ENCODE measurements at regions not wholly inside any gene's neighbourhood (a gene's known extent, or its start where the extent isn't known, plus 50 kb on each side); places are given as distances from the start of the nearest gene placed in this dataset.

DNA sequence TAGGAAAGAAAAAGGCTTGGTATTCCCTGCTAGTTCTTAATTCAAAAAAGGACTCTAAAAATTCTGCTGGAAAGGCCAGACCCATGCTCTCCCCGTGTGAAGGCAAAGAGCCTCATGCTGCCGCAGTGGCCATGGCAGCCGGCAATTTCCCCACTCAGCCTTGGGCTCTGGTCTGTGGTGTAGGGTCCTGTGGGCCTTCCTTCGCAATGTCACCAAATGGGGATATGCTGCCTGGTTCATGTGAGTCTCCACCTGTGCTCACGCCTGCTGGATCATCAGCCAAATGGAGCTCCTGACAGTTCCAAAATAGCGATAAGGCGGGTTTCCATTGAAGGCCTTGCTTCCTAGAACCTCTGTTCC is 282.8 kb upstream of the ATP5MC3 start:
- Histone ChIP-seq H3K27ac (ENCODE audit: low read depth in 2 of 2, low read length in 2 of 2) (no peak overlapping the region), H3K36me3 (ENCODE audit: control insufficient read depth in 2 of 3, insufficient read depth in 3 of 3, low read length in 3 of 3) (no peaks in the 10 kb centered on the region), H3K4me3 (ENCODE audit: low read length in 3 of 3) (no peak overlapping the region), H3K9me3 (ENCODE audit: control insufficient read depth in 2 of 3, insufficient read depth in 1 of 3, low read length in 3 of 3) (no peaks in the 10 kb centered on the region), H3K27me3 (ENCODE audit: control insufficient read depth, insufficient read depth, low read length) (no peaks in the 10 kb centered on the region), H3K9ac (ENCODE audit: low read length in 3 of 3) (no peak overlapping the region), H3K4me1 (ENCODE audit: control insufficient read depth in 2 of 3, insufficient read depth in 2 of 3, low read depth in 1 of 3, low read length in 3 of 3) (no peaks in the 10 kb centered on the region)
- intact Hi-C loops (cut with DNase I): no loop called here
- FAIRE-seq (no peak), DNase-seq (no peak)
- TF ChIP-seq, protein P1, sequence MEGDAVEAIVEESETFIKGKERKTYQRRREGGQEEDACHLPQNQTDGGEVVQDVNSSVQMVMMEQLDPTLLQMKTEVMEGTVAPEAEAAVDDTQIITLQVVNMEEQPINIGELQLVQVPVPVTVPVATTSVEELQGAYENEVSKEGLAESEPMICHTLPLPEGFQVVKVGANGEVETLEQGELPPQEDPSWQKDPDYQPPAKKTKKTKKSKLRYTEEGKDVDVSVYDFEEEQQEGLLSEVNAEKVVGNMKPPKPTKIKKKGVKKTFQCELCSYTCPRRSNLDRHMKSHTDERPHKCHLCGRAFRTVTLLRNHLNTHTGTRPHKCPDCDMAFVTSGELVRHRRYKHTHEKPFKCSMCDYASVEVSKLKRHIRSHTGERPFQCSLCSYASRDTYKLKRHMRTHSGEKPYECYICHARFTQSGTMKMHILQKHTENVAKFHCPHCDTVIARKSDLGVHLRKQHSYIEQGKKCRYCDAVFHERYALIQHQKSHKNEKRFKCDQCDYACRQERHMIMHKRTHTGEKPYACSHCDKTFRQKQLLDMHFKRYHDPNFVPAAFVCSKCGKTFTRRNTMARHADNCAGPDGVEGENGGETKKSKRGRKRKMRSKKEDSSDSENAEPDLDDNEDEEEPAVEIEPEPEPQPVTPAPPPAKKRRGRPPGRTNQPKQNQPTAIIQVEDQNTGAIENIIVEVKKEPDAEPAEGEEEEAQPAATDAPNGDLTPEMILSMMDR (IDR thresholded peaks at IDR 0.05; ENCODE audit: borderline replicate concordance, extremely low read depth, insufficient read depth): no peak

DNA sequence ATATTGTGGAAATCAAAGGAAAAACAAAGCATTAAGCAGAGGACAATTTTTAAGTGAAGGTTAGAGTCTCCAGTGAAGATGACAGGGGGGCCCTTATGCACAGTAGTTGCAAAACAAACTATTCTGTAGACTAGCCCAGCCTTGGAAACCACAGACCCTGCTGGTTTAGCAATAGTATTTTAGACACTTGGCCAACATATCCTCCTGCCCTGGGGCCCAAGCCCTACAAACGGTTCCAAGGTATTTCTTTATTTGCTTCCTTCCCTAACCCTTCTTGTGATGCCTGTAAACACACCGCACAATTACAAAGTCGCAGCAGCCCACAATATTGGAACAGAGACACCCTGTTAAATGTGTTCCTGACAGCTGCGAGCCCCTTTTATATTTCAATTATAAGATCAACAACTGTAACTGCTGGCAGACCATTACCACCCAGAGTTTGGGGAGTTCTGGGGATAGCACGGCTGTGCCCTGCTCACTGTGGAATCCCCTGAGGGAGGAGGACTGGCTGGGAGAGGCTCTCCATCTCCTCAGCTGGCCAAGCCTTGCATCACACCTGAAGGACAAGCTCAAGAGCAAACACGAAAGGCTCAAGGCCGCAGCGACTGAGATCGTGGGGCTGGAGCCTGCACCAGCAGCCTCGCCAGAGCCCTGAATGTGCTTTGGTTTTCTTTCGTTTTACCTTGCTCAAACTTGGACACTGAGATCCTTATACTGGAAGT is 282.2 kb upstream of the ATP5MC3 start:
- DNase-seq: no peak
- intact Hi-C loops (cut with DNase I): no loop called here
- H3K4me1 ChIP-seq (ENCODE audit: control insufficient read depth in 2 of 3, insufficient read depth in 2 of 3, low read depth in 1 of 3, low read length in 3 of 3): no peaks in the 10 kb centered on the region
- FAIRE-seq: no peak
- no peak overlapping the region for H3K4me3 ChIP-seq (ENCODE audit: low read length in 3 of 3)
- H3K27ac ChIP-seq (ENCODE audit: low read depth in 2 of 2, low read length in 2 of 2): no peak overlapping the region
- TF ChIP-seq, protein P1 (IDR thresholded peaks at IDR 0.05; ENCODE audit: borderline replicate concordance, extremely low read depth, insufficient read depth): no peak
- no peaks in the 10 kb centered on the region for H3K9me3 ChIP-seq (ENCODE audit: control insufficient read depth in 2 of 3, insufficient read depth in 1 of 3, low read length in 3 of 3)
- H3K9ac ChIP-seq (ENCODE audit: low read length in 3 of 3): no peak overlapping the region
- no peaks in the 10 kb centered on the region for H3K27me3 ChIP-seq (ENCODE audit: control insufficient read depth, insufficient read depth, low read length)
- no peaks in the 10 kb centered on the region for H3K36me3 ChIP-seq (ENCODE audit: control insufficient read depth in 2 of 3, insufficient read depth in 3 of 3, low read length in 3 of 3)

DNA sequence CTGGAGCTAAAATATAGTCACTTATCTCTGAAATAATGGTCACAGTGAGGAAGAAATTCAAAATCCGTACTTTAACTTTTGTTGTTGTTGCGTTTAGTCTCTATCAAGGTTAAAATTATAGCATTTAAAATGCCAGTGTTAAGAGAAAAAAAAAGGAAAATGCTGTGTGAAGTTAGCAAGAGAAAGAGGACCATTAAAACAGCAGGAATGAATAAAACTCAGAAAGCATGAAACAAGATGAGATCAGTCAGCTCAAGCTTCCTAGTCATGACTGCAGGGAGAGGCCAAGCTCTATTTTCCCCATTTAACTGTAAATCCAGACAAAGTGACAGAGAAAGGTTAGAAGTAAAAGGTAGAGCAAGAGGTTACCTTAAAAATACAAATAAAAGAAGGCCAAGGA is 281.7 kb upstream of the ATP5MC3 start:
- no peaks in the 10 kb centered on the region for H3K4me1 ChIP-seq (ENCODE audit: control insufficient read depth in 2 of 3, insufficient read depth in 2 of 3, low read depth in 1 of 3, low read length in 3 of 3)
- H3K27me3 ChIP-seq (ENCODE audit: control insufficient read depth, insufficient read depth, low read length): no peaks in the 10 kb centered on the region
- TF ChIP-seq, protein P1 (IDR thresholded peaks at IDR 0.05; ENCODE audit: borderline replicate concordance, extremely low read depth, insufficient read depth): no peak
- no peak overlapping the region for H3K27ac ChIP-seq (ENCODE audit: low read depth in 2 of 2, low read length in 2 of 2)
- FAIRE-seq (no peak), DNase-seq (peak in 1 of 5 donors; percentile 46)
- no peaks in the 10 kb centered on the region for H3K36me3 ChIP-seq (ENCODE audit: control insufficient read depth in 2 of 3, insufficient read depth in 3 of 3, low read length in 3 of 3)
- intact Hi-C loops (cut with DNase I): no loop called here
- H3K4me3 ChIP-seq (ENCODE audit: low read length in 3 of 3): no peak overlapping the region
- no peaks in the 10 kb centered on the region for H3K9me3 ChIP-seq (ENCODE audit: control insufficient read depth in 2 of 3, insufficient read depth in 1 of 3, low read length in 3 of 3)
- H3K9ac ChIP-seq (ENCODE audit: low read length in 3 of 3): no peak overlapping the region

DNA sequence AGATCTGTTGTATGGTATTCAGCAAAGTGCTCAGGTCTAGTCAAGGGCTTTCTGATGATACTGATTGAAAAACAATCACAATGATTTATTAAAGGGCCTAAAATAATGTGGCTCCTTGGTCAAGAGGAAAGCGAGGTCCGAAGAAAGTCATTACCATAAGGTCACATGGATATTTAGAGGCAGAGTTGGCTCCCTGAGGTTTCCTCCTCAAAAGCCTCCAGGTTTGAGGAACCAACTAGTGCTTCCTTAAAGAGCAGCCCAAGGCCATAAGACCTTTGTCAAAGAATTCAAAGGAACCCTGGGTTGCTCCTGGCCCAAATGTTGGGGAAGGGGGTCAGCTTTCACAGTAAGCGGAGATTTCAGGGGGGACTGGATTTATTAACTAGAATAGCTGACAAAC is 280.7 kb upstream of the ATP5MC3 start:
- TF ChIP-seq, protein P1 (IDR thresholded peaks at IDR 0.05; ENCODE audit: borderline replicate concordance, extremely low read depth, insufficient read depth): no peak
- Histone ChIP-seq H3K27me3 (ENCODE audit: control insufficient read depth, insufficient read depth, low read length) (no peaks in the 10 kb centered on the region), H3K27ac (ENCODE audit: low read depth in 2 of 2, low read length in 2 of 2) (no peak overlapping the region), H3K9me3 (ENCODE audit: control insufficient read depth in 2 of 3, insufficient read depth in 1 of 3, low read length in 3 of 3) (no peaks in the 10 kb centered on the region), H3K4me3 (ENCODE audit: low read length in 3 of 3) (no peak overlapping the region), H3K4me1 (ENCODE audit: control insufficient read depth in 2 of 3, insufficient read depth in 2 of 3, low read depth in 1 of 3, low read length in 3 of 3) (no peaks in the 10 kb centered on the region), H3K9ac (ENCODE audit: low read length in 3 of 3) (no peak overlapping the region), H3K36me3 (ENCODE audit: control insufficient read depth in 2 of 3, insufficient read depth in 3 of 3, low read length in 3 of 3) (no peaks in the 10 kb centered on the region)
- no peak for DNase-seq
- no peak for FAIRE-seq
- intact Hi-C loops (cut with DNase I): no loop called here

Data from kidney (tissue), 13 donors.